Urinary bladder (tissue), 4 donors: ENCODE measurements at regions not wholly inside any gene's neighbourhood (a gene's known extent, or its start where the extent isn't known, plus 50 kb on each side); places are given as distances from the start of the nearest gene placed in this dataset. TPM values are rescaled to one million over a fixed set of nuclear protein-coding genes. Genes with fewer than 3 reads are reported as not detected.

Experiments used
- DNase-seq: peaks from one replicate; pipeline ENCODE4 v3.0.0-alpha.2; 2015; ENCODE audit errors: extremely low spot score
- H3K27ac ChIP-seq: one replicate; pipeline ENCODE4 v1.5.1; 2013; ENCODE audit warnings: low read depth, mild to moderate bottlenecking, moderate library complexity
- H3K36me3 ChIP-seq: one replicate; pipeline ENCODE4 v1.6.1; 2013; ENCODE audit warnings: mild to moderate bottlenecking, moderate library complexity; ENCODE audit not compliant: insufficient read depth
- H3K4me1 ChIP-seq: one replicate; pipeline ENCODE4 v1.6.1; 2013; ENCODE audit warnings: mild to moderate bottlenecking, moderate library complexity; ENCODE audit not compliant: insufficient read depth
- H3K4me3 ChIP-seq: one replicate; pipeline ENCODE4 v1.5.1; 2013; ENCODE audit warnings: low read depth, low read length
- WGBS: extraction: QIAGEN DNeasy Blood & Tissue Kit; methylation state at CpG from one replicate; pipeline ENCODE4 v1.1.7; 2013; 5-methylcytosine and 5-hydroxymethylcytosine counted together
- small RNA-seq: library from RNA; depleted of rRNA; stranded (forward); fragments of <200 nt; gene quantifications from one replicate; pipeline ENCODE3, GENCODE V24; 2014
- donor health status: healthy with polysubstance abuse.
- donor health status: healthy.

- Histone ChIP-seq H3K4me3 (no peak overlapping the region), H3K4me1 (no peaks in the 10 kb centered on the region), H3K36me3 (no peaks in the 10 kb centered on the region), H3K27ac (no peak overlapping the region)
- DNase-seq = no peak
- WGBS = 67% methylated on average over 2 of the region's 2 CpGs
Observed at GRCh38 chr5:19370655-19371386, 617.2 kb downstream of the CDH18 start.

- Histone ChIP-seq H3K4me1 (no peaks in the 10 kb centered on the region), H3K36me3 (no peaks in the 10 kb centered on the region), H3K27ac (no peak overlapping the region), H3K4me3 (no peak overlapping the region)
- WGBS = 81% methylated on average over 7 of the region's 7 CpGs
- DNase-seq = no peak
Observed at GRCh38 chr5:19388391-19388790, 599.6 kb downstream of the CDH18 start.

DNA sequence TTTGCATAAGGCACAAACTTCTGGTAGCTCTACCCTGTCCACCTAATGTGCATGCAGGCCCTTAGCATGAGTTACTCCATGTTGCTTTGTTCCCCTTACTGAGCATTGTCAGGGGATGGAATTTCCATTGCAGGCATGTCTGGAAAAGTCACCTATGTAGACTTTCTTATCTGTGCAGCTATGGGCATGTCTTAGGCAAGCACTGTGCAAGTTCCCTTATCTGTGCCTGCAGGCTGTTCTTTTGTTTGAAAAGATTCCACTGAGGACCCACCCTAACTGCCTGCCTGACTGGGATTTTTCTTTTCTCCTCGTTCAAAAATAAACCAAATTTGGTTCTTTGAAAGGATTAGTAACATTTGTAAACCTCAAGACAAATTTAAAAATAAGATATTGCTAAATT is 587.0 kb downstream of the CDH18 start:
- DNase-seq = no peak
- WGBS = 52% methylated on average over 1 of the region's 1 CpG
- Histone ChIP-seq H3K36me3 (no peaks in the 10 kb centered on the region), H3K4me1 (no peaks in the 10 kb centered on the region), H3K4me3 (no peak overlapping the region), H3K27ac (no peak overlapping the region)

DNA sequence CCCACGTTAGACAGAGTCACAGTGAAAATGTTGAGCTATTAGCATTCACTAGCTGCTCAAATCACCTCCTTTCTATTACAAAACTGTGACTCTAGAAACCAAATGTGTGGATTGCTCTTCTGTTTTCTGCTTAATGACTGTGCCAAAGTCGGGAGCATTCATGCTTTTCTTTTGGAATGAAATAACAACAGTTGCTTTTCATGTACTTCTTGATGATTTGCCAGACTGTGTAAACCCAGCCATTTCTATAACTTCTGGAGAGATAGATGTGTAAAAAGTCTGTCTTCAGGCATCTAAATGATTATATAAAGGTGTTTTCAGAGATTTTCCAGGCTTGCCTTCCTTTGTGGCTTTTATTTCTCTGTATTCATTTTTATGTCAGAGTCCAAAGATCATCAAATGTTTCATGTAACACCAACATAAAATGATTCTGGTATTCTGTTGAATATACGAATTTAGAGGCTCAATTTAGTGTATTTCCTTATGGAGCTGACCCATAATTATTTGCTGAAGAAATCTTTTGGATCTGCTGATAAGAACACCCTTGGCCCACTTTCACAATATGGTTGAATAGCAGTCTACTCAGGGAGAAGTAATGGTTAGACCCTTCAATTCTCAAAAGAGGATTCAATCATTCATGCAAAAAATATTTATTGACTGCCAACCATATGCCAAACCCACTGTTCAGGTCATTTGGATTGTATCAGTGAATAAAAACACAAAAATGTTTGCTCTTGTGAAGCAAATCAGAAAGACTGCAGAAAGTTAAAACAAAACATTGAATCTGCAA is 581.2 kb downstream of the CDH18 start:
- WGBS = 22% methylated on average over 3 of the region's 3 CpGs
- H3K27ac ChIP-seq = no peak overlapping the region
- DNase-seq = no peak
- H3K4me3 ChIP-seq = no peak overlapping the region
- no peaks in the 10 kb centered on the region for H3K4me1 ChIP-seq
- no peaks in the 10 kb centered on the region for H3K36me3 ChIP-seq

- DNase-seq = no peak
- H3K4me3 ChIP-seq = no peak overlapping the region
- H3K36me3 ChIP-seq = no peaks in the 10 kb centered on the region
- no peak overlapping the region for H3K27ac ChIP-seq
- no peaks in the 10 kb centered on the region for H3K4me1 ChIP-seq
- WGBS = 92% methylated on average over 3 of the region's 3 CpGs
Observed at GRCh38 chr5:19408149-19408548, 579.9 kb downstream of the CDH18 start.

DNA sequence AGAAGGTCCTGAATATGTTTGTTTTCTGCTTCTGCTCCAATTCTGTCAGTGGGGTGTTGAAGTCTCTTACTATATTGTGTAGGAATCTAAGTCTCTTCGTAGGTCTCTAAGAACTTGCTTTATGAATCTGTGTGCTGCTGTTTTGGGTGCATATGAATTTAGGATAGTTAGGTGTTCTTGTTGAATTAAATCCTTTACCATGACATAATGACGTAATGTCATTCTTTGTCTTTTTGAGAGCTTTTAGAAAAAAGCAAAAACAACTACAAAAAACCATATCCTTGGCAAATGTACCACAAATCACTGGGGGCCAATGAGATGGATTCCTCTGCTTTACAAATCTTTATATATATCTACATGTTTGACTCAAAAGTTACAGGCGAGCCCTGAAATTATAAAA is 576.1 kb downstream of the CDH18 start:
- no peak overlapping the region for H3K4me3 ChIP-seq
- H3K4me1 ChIP-seq = no peaks in the 10 kb centered on the region
- 83% methylated on average over 3 of the region's 3 CpGs for WGBS
- no peak overlapping the region for H3K27ac ChIP-seq
- no peaks in the 10 kb centered on the region for H3K36me3 ChIP-seq
- no peak for DNase-seq

Small RNA genes lying in the stretch of these regions (small RNA-seq; reads per million reads assigned to genes)
- not detected for gene AC025768.1
- not detected for gene RF00017
- gene RF00136 = 0.09 reads per million
- not detected for gene RN7SL58P
